HepG2 (cell line): ENCODE measurements at regions not wholly inside any gene's neighbourhood (a gene's known extent, or its start where the extent isn't known, plus 50 kb on each side); places are given as distances from the start of the nearest gene placed in this dataset.

ENCODE experiments used
- MYC ChIP-seq: sonication (generic); formaldehyde crosslinking; IDR thresholded peaks from 2 replicates; pipeline ENCODE4 v1.9.0; 2021; ENCODE audit warnings: missing genetic modification reagents, borderline replicate concordance
- TCF7L2 ChIP-seq: IDR thresholded peaks from 2 replicates; pipeline ENCODE4 v1.6.1; 2011; ENCODE audit warnings: mild to moderate bottlenecking, low read depth, low read length, moderate library complexity
- ZNF83 ChIP-seq: sonication (generic); formaldehyde crosslinking; IDR thresholded peaks from 2 replicates; pipeline ENCODE4 v1.4.0; 2020; ENCODE audit warnings: missing genetic modification reagents, mild to moderate bottlenecking, borderline replicate concordance
- ZZZ3 ChIP-seq: sonication (generic); formaldehyde crosslinking; IDR thresholded peaks from 2 replicates; pipeline ENCODE4 v1.4.0; 2020; ENCODE audit warnings: missing genetic modification reagents, mild to moderate bottlenecking, borderline replicate concordance

- no peak for TF ChIP-seq ZZZ3 (CRISPR knock-in tag)
- TF ChIP-seq ZNF83 (CRISPR knock-in tag) = no peak
- no peak for TF ChIP-seq TCF7L2
- no peak for TF ChIP-seq MYC (CRISPR knock-in tag)
These were observed 693.1 kb upstream of the NECTIN3 start for GRCh38 chr3:110378481-110378880.
